Esophagus muscularis mucosa (tissue), 4 donors: ENCODE measurements at regions not wholly inside any gene's neighbourhood (a gene's known extent, or its start where the extent isn't known, plus 50 kb on each side); places are given as distances from the start of the nearest gene placed in this dataset.

Experiments used
- CTCF ChIP-seq, 3 experiments: fragments of 200-600 bp in 2 of 3; fragments of 450-650 bp in 1 of 3; sonication (generic) in 2 of 3; IDR thresholded peaks; one replicate each; pipeline ENCODE4 v1.5.1; 2017 to 2019; ENCODE audit warnings: antibody characterized with exemption in 3 of 3, mild to moderate bottlenecking in 2 of 3, moderate library complexity in 1 of 3
- EP300 ChIP-seq: sonication (generic); formaldehyde crosslinking; IDR thresholded peaks from one replicate; pipeline ENCODE4 v1.6.1; 2017; ENCODE audit warnings: antibody characterized with exemption
- POLR2A ChIP-seq: fragments of 450-650 bp; IDR thresholded peaks from one replicate; pipeline ENCODE4 v1.6.1; 2017; ENCODE audit warnings: antibody characterized with exemption, moderate library complexity, mild to moderate bottlenecking, low read depth
- POLR2AphosphoS5 ChIP-seq, 2 donors: sonication (generic); formaldehyde crosslinking; IDR thresholded peaks; one replicate each; pipeline ENCODE4 v1.6.1; 2017; ENCODE audit warnings: antibody characterized with exemption in 2 of 2

- no peak for TF ChIP-seq POLR2A
- TF ChIP-seq CTCF (IDR thresholded peaks at IDR 0.05): no peak
- no peak for TF ChIP-seq POLR2AphosphoS5 (IDR thresholded peaks at IDR 0.05)
- TF ChIP-seq EP300: no peak
These were observed 69.2 kb upstream of the EPS8L3 start for GRCh38 chr1:109832945-109833344.
